ENCODE measurements at regions not wholly inside any gene's neighbourhood (a gene's known extent, or its start where the extent isn't known, plus 50 kb on each side); places are given as distances from the start of the nearest gene placed in this dataset.

DNA sequence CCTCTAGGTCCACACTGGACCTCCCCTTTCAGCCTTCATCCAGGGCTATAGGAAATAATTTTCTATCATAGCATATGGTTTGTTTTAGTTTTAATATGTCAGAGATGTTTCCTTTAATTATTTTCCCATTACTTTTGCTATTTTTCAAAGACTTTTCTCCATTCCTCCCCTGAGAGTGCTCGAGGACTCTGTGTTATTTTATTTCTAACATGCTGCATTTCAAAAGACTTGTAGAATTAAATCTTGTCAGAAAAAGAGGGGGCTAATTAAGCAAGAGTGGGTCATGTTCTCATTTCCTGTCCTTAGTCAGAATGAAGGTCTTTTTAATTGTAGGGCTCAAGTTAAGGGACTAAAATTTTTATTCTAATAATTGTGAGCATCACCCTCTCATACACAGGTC lies 71.6 kb upstream of the CTTNBP2 start:
- FAIRE-seq: no peak
- H3K79me2 ChIP-seq (ENCODE audit: control insufficient read depth, insufficient read depth, low read length): no peaks in the 10 kb centered on the region
- no peak overlapping the region for H3K4me3 ChIP-seq
- no peaks in the 10 kb centered on the region for H3K27me3 ChIP-seq (replicated peaks in 1 of 2; ENCODE audit: control insufficient read depth in 2 of 2, insufficient read depth in 2 of 2, low read length in 1 of 2)
- no peak for ATAC-seq
- no peak for DNase-seq (ENCODE audit: low read depth, low spot score)
- H3K4me1 ChIP-seq (ENCODE audit: control insufficient read depth, insufficient read depth, low read length): no peaks in the 10 kb centered on the region
- ChIA-PET RAD21 (ENCODE audit: unreplicated experiment) (no interaction called here), CTCF (no interaction called here), POLR2A (no interaction called here), SMC1A (ENCODE audit: uncharacterized antibody, unreplicated experiment) (no interaction called here)
- no peaks in the 10 kb centered on the region for H3K9me3 ChIP-seq (replicated peaks; ENCODE audit: control insufficient read depth, insufficient read depth, low read length)
- no peak overlapping the region for H2AFZ ChIP-seq (ENCODE audit: control insufficient read depth, low read depth, low read length)
- no TSS peak for BruUV-seq (replicated peaks)
- intact Hi-C loops (cut with micrococcal nuclease; ENCODE audit: unreplicated experiment): no loop called here
- no peaks in the 10 kb centered on the region for H3K36me3 ChIP-seq (ENCODE audit: control insufficient read depth in 2 of 2, insufficient read depth in 2 of 2, low read length in 1 of 2)
- H3K9ac ChIP-seq (ENCODE audit: control insufficient read depth, insufficient read depth, low read length): no peak overlapping the region
- 0% methylated on average over 1 of the region's 1 CpG for WGBS (ENCODE audit: insufficient coverage, insufficient replicate concordance, low lambda C conversion rate, missing lambda C conversion rate)
- H4K20me1 ChIP-seq (ENCODE audit: control insufficient read depth, insufficient read depth): no peaks in the 10 kb centered on the region
- in situ Hi-C loops (cut with MboI): no loop called here
- no peak overlapping the region for H3K4me2 ChIP-seq (ENCODE audit: control insufficient read depth, insufficient read depth)
- TF ChIP-seq USF1 (IDR thresholded peaks at IDR 0.05; ENCODE audit: borderline replicate concordance, extremely low read length, insufficient read depth, low read depth, low read length) (no peak), MEF2B (IDR thresholded peaks at IDR 0.05; ENCODE audit: partially characterized antibody, poor library complexity, severe bottlenecking) (no peak)
- TF ChIP-seq, protein P1, sequence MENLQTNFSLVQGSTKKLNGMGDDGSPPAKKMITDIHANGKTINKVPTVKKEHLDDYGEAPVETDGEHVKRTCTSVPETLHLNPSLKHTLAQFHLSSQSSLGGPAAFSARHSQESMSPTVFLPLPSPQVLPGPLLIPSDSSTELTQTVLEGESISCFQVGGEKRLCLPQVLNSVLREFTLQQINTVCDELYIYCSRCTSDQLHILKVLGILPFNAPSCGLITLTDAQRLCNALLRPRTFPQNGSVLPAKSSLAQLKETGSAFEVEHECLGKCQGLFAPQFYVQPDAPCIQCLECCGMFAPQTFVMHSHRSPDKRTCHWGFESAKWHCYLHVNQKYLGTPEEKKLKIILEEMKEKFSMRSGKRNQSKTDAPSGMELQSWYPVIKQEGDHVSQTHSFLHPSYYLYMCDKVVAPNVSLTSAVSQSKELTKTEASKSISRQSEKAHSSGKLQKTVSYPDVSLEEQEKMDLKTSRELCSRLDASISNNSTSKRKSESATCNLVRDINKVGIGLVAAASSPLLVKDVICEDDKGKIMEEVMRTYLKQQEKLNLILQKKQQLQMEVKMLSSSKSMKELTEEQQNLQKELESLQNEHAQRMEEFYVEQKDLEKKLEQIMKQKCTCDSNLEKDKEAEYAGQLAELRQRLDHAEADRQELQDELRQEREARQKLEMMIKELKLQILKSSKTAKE (IDR thresholded peaks at IDR 0.05; ENCODE audit: low read depth, poor library complexity, severe bottlenecking): no peak
- H3K27ac ChIP-seq (ENCODE audit: control insufficient read depth, insufficient read depth): no peak overlapping the region

DNA sequence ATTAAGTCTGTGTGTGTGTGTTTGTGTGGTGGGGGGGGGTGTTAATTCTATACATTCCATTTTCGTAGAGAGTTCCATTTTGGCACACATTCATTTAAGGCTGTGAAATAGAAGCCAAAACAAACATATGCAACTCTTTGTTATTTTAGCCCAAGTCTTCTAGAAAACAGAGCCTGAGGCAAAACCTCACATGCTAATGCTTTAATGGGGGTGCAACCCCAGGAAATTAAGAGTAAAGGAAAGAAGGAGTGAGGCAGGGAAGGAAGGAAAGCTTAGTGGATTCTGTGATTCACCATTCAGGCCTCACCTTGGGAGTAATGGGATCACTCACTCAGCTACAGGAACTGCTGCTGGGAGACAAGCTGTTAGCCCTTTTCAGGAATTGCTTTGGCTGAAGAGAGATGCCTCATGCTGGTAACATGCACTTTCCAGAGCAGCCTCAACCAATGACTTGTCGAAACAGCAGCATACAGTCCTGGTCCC lies 73.0 kb upstream of the CTTNBP2 start:
- ATAC-seq (no peak), FAIRE-seq (no peak), DNase-seq (ENCODE audit: low read depth, low spot score) (no peak)
- CTCF ChIA-PET: interaction anchor here (1.1 kb wide), 1 partner anchor 9 kb away, joined by 3 read pairs; no protein-coding TSS in a partner anchor
- no peaks in the 10 kb centered on the region for H3K27me3 ChIP-seq (replicated peaks in 1 of 2; ENCODE audit: control insufficient read depth in 2 of 2, insufficient read depth in 2 of 2, low read length in 1 of 2)
- no peaks in the 10 kb centered on the region for H3K79me2 ChIP-seq (ENCODE audit: control insufficient read depth, insufficient read depth, low read length)
- no peaks in the 10 kb centered on the region for H3K4me1 ChIP-seq (ENCODE audit: control insufficient read depth, insufficient read depth, low read length)
- H2AFZ ChIP-seq (ENCODE audit: control insufficient read depth, low read depth, low read length): no peak overlapping the region
- no peak for TF ChIP-seq POLR2A (IDR thresholded peaks at IDR 0.05; ENCODE audit: low read depth, low read length)
- no peak for TF ChIP-seq EP300 (IDR thresholded peaks at IDR 0.05; ENCODE audit: borderline replicate concordance in 1 of 2, control insufficient read depth in 1 of 2, low read depth in 2 of 2, low read length in 2 of 2)
- TF ChIP-seq, protein P2, sequence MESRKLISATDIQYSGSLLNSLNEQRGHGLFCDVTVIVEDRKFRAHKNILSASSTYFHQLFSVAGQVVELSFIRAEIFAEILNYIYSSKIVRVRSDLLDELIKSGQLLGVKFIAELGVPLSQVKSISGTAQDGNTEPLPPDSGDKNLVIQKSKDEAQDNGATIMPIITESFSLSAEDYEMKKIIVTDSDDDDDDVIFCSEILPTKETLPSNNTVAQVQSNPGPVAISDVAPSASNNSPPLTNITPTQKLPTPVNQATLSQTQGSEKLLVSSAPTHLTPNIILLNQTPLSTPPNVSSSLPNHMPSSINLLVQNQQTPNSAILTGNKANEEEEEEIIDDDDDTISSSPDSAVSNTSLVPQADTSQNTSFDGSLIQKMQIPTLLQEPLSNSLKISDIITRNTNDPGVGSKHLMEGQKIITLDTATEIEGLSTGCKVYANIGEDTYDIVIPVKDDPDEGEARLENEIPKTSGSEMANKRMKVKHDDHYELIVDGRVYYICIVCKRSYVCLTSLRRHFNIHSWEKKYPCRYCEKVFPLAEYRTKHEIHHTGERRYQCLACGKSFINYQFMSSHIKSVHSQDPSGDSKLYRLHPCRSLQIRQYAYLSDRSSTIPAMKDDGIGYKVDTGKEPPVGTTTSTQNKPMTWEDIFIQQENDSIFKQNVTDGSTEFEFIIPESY (IDR thresholded peaks at IDR 0.05): no peak
- TF ChIP-seq DPF2 (IDR thresholded peaks at IDR 0.05): no peak
- no peak for TF ChIP-seq SMARCA5 (IDR thresholded peaks at IDR 0.05)
- no peak for TF ChIP-seq SMC3 (IDR thresholded peaks at IDR 0.05; ENCODE audit: borderline replicate concordance, low read length)
- no peak overlapping the region for H3K9ac ChIP-seq (ENCODE audit: control insufficient read depth, insufficient read depth, low read length)
- no peak overlapping the region for H3K27ac ChIP-seq (ENCODE audit: control insufficient read depth, insufficient read depth)
- RAD21 ChIA-PET (ENCODE audit: unreplicated experiment): interaction anchor here (0.6 to 0.7 kb wide), 2 partner anchors 207 to 937 kb away, joined by 3 read pairs; no protein-coding TSS in a partner anchor
- intact Hi-C loops (cut with micrococcal nuclease; ENCODE audit: unreplicated experiment): no loop called here
- no peak overlapping the region for H3K4me2 ChIP-seq (ENCODE audit: control insufficient read depth, insufficient read depth)
- H3K9me3 ChIP-seq (replicated peaks; ENCODE audit: control insufficient read depth, insufficient read depth, low read length): no peaks in the 10 kb centered on the region
- 31% methylated on average over 2 of the region's 2 CpGs for WGBS (ENCODE audit: insufficient coverage, insufficient replicate concordance, low lambda C conversion rate, missing lambda C conversion rate)
- BruUV-seq (replicated peaks): no TSS peak
- no peaks in the 10 kb centered on the region for H4K20me1 ChIP-seq (ENCODE audit: control insufficient read depth, insufficient read depth)
- POLR2A ChIA-PET: no interaction called here
- in situ Hi-C loops (cut with MboI): no loop called here
- no peak overlapping the region for H3K4me3 ChIP-seq
- no peaks in the 10 kb centered on the region for H3K36me3 ChIP-seq (ENCODE audit: control insufficient read depth in 2 of 2, insufficient read depth in 2 of 2, low read length in 1 of 2)
- SMC1A ChIA-PET (ENCODE audit: uncharacterized antibody, unreplicated experiment): interaction anchor here (2.1 kb wide), 1 partner anchor 18 kb away, joined by 7 read pairs; no protein-coding TSS in a partner anchor
